ENCODE measurements at regions not wholly inside any gene's neighbourhood (a gene's known extent, or its start where the extent isn't known, plus 50 kb on each side); places are given as distances from the start of the nearest gene placed in this dataset.

- TF ChIP-seq CTCF (IDR thresholded peaks at IDR 0.05): no peak
- TF ChIP-seq POLR2A (IDR thresholded peaks at IDR 0.05): no peak
- TF ChIP-seq EP300 (IDR thresholded peaks at IDR 0.05): no peak
Measured at GRCh38 chr20:6588296-6588695, 179.2 kb upstream of the BMP2 start.

Data from ovary (tissue), 3 donors.